ENCODE measurements at regions not wholly inside any gene's neighbourhood (a gene's known extent, or its start where the extent isn't known, plus 50 kb on each side); places are given as distances from the start of the nearest gene placed in this dataset.
"Not testable (repeated sequence)": the region's sequence is repeated elsewhere in the genome, so short reads cannot be mapped to it uniquely, and the experiment has no call there.

GRCh38 chr18:44580782-44581181 lies 99.9 kb upstream of the SETBP1 start:
- WGBS (ENCODE audit: insufficient coverage): 97% methylated on average over 24 of the region's 28 CpGs
- H3K27ac ChIP-seq (ENCODE audit: low read length): not testable (repeated sequence)

GRCh38 chr18:44582456-44582855 lies 98.2 kb upstream of the SETBP1 start:
- H3K27ac ChIP-seq (ENCODE audit: low read length): no peak overlapping the region
- no peak overlapping the region for H3K4me3 ChIP-seq (ENCODE audit: low read length)
- H3K36me3 ChIP-seq (ENCODE audit: control insufficient read depth, insufficient read depth, low read length): no peaks in the 10 kb centered on the region
- H3K27me3 ChIP-seq (ENCODE audit: control insufficient read depth, insufficient read depth, low read length): no peaks in the 10 kb centered on the region
- H3K4me1 ChIP-seq (ENCODE audit: control insufficient read depth, insufficient read depth, low read length): peaks cover 4% of the 10 kb centered on the region
- no peaks in the 10 kb centered on the region for H3K9me3 ChIP-seq (replicated peaks; ENCODE audit: control insufficient read depth, low read depth, low read length)
- peak; percentile 92 for DNase-seq

More at GRCh38 chr18:44580782-44581181, 99.9 kb upstream of the SETBP1 start:
- not testable (repeated sequence) for H3K9me3 ChIP-seq (replicated peaks; ENCODE audit: control insufficient read depth, low read depth, low read length); H3K4me3 ChIP-seq (ENCODE audit: low read length); DNase-seq; H3K36me3 ChIP-seq (ENCODE audit: control insufficient read depth, insufficient read depth, low read length); H3K4me1 ChIP-seq (ENCODE audit: control insufficient read depth, insufficient read depth, low read length); H3K27me3 ChIP-seq (ENCODE audit: control insufficient read depth, insufficient read depth, low read length)

GRCh38 chr18:44584900-44585299 lies 95.8 kb upstream of the SETBP1 start:
- Histone ChIP-seq H3K36me3 (ENCODE audit: control insufficient read depth, insufficient read depth, low read length) (no peaks in the 10 kb centered on the region), H3K4me3 (ENCODE audit: low read length) (no peak overlapping the region), H3K27ac (ENCODE audit: low read length) (no peak overlapping the region), H3K27me3 (ENCODE audit: control insufficient read depth, insufficient read depth, low read length) (no peaks in the 10 kb centered on the region), H3K4me1 (ENCODE audit: control insufficient read depth, insufficient read depth, low read length) (peaks cover 4% of the 10 kb centered on the region), H3K9me3 (replicated peaks; ENCODE audit: control insufficient read depth, low read depth, low read length) (no peaks in the 10 kb centered on the region)
- DNase-seq: no peak

GRCh38 chr18:44586782-44587524 lies 93.7 kb upstream of the SETBP1 start:
- no peak overlapping the region for H3K27ac ChIP-seq (ENCODE audit: low read length)
- peak; percentile 47 for DNase-seq
- no peaks in the 10 kb centered on the region for H3K36me3 ChIP-seq (ENCODE audit: control insufficient read depth, insufficient read depth, low read length)
- no peak overlapping the region for H3K4me3 ChIP-seq (ENCODE audit: low read length)
- H3K9me3 ChIP-seq (replicated peaks; ENCODE audit: control insufficient read depth, low read depth, low read length): no peaks in the 10 kb centered on the region
- 71% methylated on average over 1 of the region's 4 CpGs for WGBS (ENCODE audit: insufficient coverage)
- H3K27me3 ChIP-seq (ENCODE audit: control insufficient read depth, insufficient read depth, low read length): no peaks in the 10 kb centered on the region
- H3K4me1 ChIP-seq (ENCODE audit: control insufficient read depth, insufficient read depth, low read length): peaks cover 6% of the 10 kb centered on the region

- no peak overlapping the region for H3K27ac ChIP-seq (ENCODE audit: low read length)
- no peaks in the 10 kb centered on the region for H3K36me3 ChIP-seq (ENCODE audit: control insufficient read depth, insufficient read depth, low read length)
- H3K4me1 ChIP-seq (ENCODE audit: control insufficient read depth, insufficient read depth, low read length): peaks cover 3% of the 10 kb centered on the region
- no peaks in the 10 kb centered on the region for H3K27me3 ChIP-seq (ENCODE audit: control insufficient read depth, insufficient read depth, low read length)
- 63% methylated on average over 2 of the region's 2 CpGs for WGBS (ENCODE audit: insufficient coverage)
- H3K9me3 ChIP-seq (replicated peaks; ENCODE audit: control insufficient read depth, low read depth, low read length): no peaks in the 10 kb centered on the region
- no peak overlapping the region for H3K4me3 ChIP-seq (ENCODE audit: low read length)
- DNase-seq: no peak
Measured at GRCh38 chr18:44588508-44588907, 92.2 kb upstream of the SETBP1 start.

GRCh38 chr18:44589693-44590355 lies 90.9 kb upstream of the SETBP1 start:
- DNase-seq: peak; percentile 70
- WGBS (ENCODE audit: insufficient coverage): 100% methylated on average over 1 of the region's 3 CpGs
- H3K9me3 ChIP-seq (replicated peaks; ENCODE audit: control insufficient read depth, low read depth, low read length): no peaks in the 10 kb centered on the region

GRCh38 chr18:44590956-44591670 lies 89.6 kb upstream of the SETBP1 start:
- no CpG with 5 or more reads among the region's 1 CpG for WGBS (ENCODE audit: insufficient coverage)

More at GRCh38 chr18:44589693-44590355, 90.9 kb upstream of the SETBP1 start:
- Histone ChIP-seq H3K27me3 (ENCODE audit: control insufficient read depth, insufficient read depth, low read length) (no peaks in the 10 kb centered on the region), H3K36me3 (ENCODE audit: control insufficient read depth, insufficient read depth, low read length) (no peaks in the 10 kb centered on the region), H3K4me1 (ENCODE audit: control insufficient read depth, insufficient read depth, low read length) (peaks cover 3% of the 10 kb centered on the region), H3K4me3 (ENCODE audit: low read length) (no peak overlapping the region), H3K27ac (ENCODE audit: low read length) (peak overlapping the region; percentile 3)

GRCh38 chr18:44592639-44593038 lies 88.0 kb upstream of the SETBP1 start:
- Histone ChIP-seq H3K4me1 (ENCODE audit: control insufficient read depth, insufficient read depth, low read length) (peaks cover 3% of the 10 kb centered on the region), H3K27ac (ENCODE audit: low read length) (no peak overlapping the region), H3K9me3 (replicated peaks; ENCODE audit: control insufficient read depth, low read depth, low read length) (no peaks in the 10 kb centered on the region), H3K36me3 (ENCODE audit: control insufficient read depth, insufficient read depth, low read length) (no peaks in the 10 kb centered on the region), H3K4me3 (ENCODE audit: low read length) (no peak overlapping the region), H3K27me3 (ENCODE audit: control insufficient read depth, insufficient read depth, low read length) (no peaks in the 10 kb centered on the region)
- 100% methylated on average over 1 of the region's 2 CpGs for WGBS (ENCODE audit: insufficient coverage)
- no peak for DNase-seq

More at GRCh38 chr18:44590956-44591670, 89.6 kb upstream of the SETBP1 start:
- Histone ChIP-seq H3K36me3 (ENCODE audit: control insufficient read depth, insufficient read depth, low read length) (no peaks in the 10 kb centered on the region), H3K9me3 (replicated peaks; ENCODE audit: control insufficient read depth, low read depth, low read length) (no peaks in the 10 kb centered on the region), H3K4me1 (ENCODE audit: control insufficient read depth, insufficient read depth, low read length) (peaks cover 3% of the 10 kb centered on the region), H3K27me3 (ENCODE audit: control insufficient read depth, insufficient read depth, low read length) (no peaks in the 10 kb centered on the region), H3K4me3 (ENCODE audit: low read length) (no peak overlapping the region), H3K27ac (ENCODE audit: low read length) (no peak overlapping the region)
- DNase-seq: peak; percentile 68

- Histone ChIP-seq H3K36me3 (ENCODE audit: control insufficient read depth, insufficient read depth, low read length) (no peaks in the 10 kb centered on the region), H3K4me3 (ENCODE audit: low read length) (no peak overlapping the region), H3K4me1 (ENCODE audit: control insufficient read depth, insufficient read depth, low read length) (peaks cover 3% of the 10 kb centered on the region), H3K9me3 (replicated peaks; ENCODE audit: control insufficient read depth, low read depth, low read length) (no peaks in the 10 kb centered on the region), H3K27ac (ENCODE audit: low read length) (no peak overlapping the region), H3K27me3 (ENCODE audit: control insufficient read depth, insufficient read depth, low read length) (no peaks in the 10 kb centered on the region)
- 80% methylated on average over 1 of the region's 3 CpGs for WGBS (ENCODE audit: insufficient coverage)
- DNase-seq: peak; percentile 61
Measured at GRCh38 chr18:44594799-44595467, 85.8 kb upstream of the SETBP1 start.

- WGBS (ENCODE audit: insufficient coverage): no CpG with 5 or more reads among the region's 3 CpGs
- H3K36me3 ChIP-seq (ENCODE audit: control insufficient read depth, insufficient read depth, low read length): no peaks in the 10 kb centered on the region
- no peak overlapping the region for H3K27ac ChIP-seq (ENCODE audit: low read length)
Measured at GRCh38 chr18:44597797-44598196, 82.9 kb upstream of the SETBP1 start.

More at GRCh38 chr18:44597797-44598196, 82.9 kb upstream of the SETBP1 start:
- H3K9me3 ChIP-seq (replicated peaks; ENCODE audit: control insufficient read depth, low read depth, low read length): no peaks in the 10 kb centered on the region
- no peaks in the 10 kb centered on the region for H3K27me3 ChIP-seq (ENCODE audit: control insufficient read depth, insufficient read depth, low read length)
- no peak overlapping the region for H3K4me3 ChIP-seq (ENCODE audit: low read length)
- H3K4me1 ChIP-seq (ENCODE audit: control insufficient read depth, insufficient read depth, low read length): no peaks in the 10 kb centered on the region
- no peak for DNase-seq

Measured in muscle of leg (tissue), 3 donors.